ENCODE measurements at regions not wholly inside any gene's neighbourhood (a gene's known extent, or its start where the extent isn't known, plus 50 kb on each side); places are given as distances from the start of the nearest gene placed in this dataset.

- ChIA-PET POLR2A (no interaction called here), CTCF (no interaction called here)
- Mint-ChIP-seq H3K27ac (ENCODE audit: low read depth, unreplicated experiment) (no peak overlapping the region), H3K9me3 (ENCODE audit: unreplicated experiment) (no peaks in the 10 kb centered on the region), H3K4me1 (ENCODE audit: insufficient read depth, unreplicated experiment) (no peaks in the 10 kb centered on the region), H3K27me3 (ENCODE audit: insufficient read depth, unreplicated experiment) (peaks cover 11% of the 10 kb centered on the region), H3K4me3 (ENCODE audit: unreplicated experiment) (no peak overlapping the region), H3K36me3 (ENCODE audit: insufficient read depth, unreplicated experiment) (no peaks in the 10 kb centered on the region)
- no TSS peak for BruUV-seq (replicated peaks)
- intact Hi-C loops (cut with micrococcal nuclease), result no loop called here
- TF ChIP-seq, protein P1, sequence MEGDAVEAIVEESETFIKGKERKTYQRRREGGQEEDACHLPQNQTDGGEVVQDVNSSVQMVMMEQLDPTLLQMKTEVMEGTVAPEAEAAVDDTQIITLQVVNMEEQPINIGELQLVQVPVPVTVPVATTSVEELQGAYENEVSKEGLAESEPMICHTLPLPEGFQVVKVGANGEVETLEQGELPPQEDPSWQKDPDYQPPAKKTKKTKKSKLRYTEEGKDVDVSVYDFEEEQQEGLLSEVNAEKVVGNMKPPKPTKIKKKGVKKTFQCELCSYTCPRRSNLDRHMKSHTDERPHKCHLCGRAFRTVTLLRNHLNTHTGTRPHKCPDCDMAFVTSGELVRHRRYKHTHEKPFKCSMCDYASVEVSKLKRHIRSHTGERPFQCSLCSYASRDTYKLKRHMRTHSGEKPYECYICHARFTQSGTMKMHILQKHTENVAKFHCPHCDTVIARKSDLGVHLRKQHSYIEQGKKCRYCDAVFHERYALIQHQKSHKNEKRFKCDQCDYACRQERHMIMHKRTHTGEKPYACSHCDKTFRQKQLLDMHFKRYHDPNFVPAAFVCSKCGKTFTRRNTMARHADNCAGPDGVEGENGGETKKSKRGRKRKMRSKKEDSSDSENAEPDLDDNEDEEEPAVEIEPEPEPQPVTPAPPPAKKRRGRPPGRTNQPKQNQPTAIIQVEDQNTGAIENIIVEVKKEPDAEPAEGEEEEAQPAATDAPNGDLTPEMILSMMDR (IDR thresholded peaks at IDR 0.05; ENCODE audit: unreplicated experiment), result no peak
- no peak for DNase-seq (ENCODE audit: unreplicated experiment)
These were observed 152.1 kb upstream of the RHOBTB1 start for GRCh38 chr10:61096056-61096455.

DNA sequence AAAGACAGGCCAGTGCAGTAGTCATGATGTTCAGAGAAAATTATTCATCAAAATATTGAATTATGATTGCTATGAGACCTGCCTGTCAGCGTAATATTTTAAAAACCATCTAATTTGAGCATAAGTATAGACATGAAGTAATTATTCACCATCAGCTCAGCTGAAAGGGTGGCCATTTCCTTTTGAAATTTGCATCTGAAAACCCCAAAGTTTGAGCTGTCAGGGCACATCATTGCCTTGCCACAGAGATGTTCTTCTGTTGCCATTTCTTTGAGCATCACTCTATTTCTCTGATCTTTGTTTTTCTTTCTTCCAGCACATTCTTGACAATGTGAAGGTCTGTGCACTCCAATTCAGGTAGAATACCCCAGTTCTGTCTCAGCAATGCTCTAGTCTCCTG lies 147.5 kb upstream of the RHOBTB1 start:
- BruUV-seq (replicated peaks), result no TSS peak
- H3K36me3 Mint-ChIP-seq (ENCODE audit: insufficient read depth, unreplicated experiment), result no peaks in the 10 kb centered on the region
- no peaks in the 10 kb centered on the region for H3K9me3 Mint-ChIP-seq (ENCODE audit: unreplicated experiment)
- ChIA-PET POLR2A (no interaction called here), CTCF (no interaction called here)
- no peaks in the 10 kb centered on the region for H3K4me1 Mint-ChIP-seq (ENCODE audit: insufficient read depth, unreplicated experiment)
- no peak overlapping the region for H3K4me3 Mint-ChIP-seq (ENCODE audit: unreplicated experiment)
- no peak overlapping the region for H3K27ac Mint-ChIP-seq (ENCODE audit: low read depth, unreplicated experiment)
- DNase-seq (ENCODE audit: unreplicated experiment), result no peak
- intact Hi-C loops (cut with micrococcal nuclease), result no loop called here
- H3K27me3 Mint-ChIP-seq (ENCODE audit: insufficient read depth, unreplicated experiment), result peaks cover 4% of the 10 kb centered on the region
- TF ChIP-seq, protein P1 (IDR thresholded peaks at IDR 0.05; ENCODE audit: unreplicated experiment), result no peak

GRCh38 chr10:61089251-61089650 lies 145.3 kb upstream of the RHOBTB1 start:
- no TSS peak for BruUV-seq (replicated peaks)
- H3K9me3 Mint-ChIP-seq (ENCODE audit: unreplicated experiment), result no peaks in the 10 kb centered on the region

DNA sequence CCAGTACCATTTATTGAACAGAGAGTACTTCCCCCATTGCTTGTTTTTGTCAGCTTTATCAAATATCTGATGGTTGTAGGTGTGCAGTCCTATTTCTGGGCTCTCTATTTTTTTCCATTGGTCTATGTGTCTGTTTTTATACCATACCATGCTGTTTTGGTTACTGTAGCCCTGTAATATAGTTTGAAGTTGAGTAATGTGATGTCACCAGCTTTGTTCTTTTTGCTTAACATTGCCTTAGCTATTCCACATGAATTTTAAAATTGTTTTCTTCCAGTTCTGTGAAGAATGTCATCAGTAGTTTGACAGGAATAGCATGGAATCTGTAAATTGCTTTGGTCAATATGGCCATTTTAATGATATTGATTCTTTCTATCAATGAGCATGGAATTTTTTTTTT lies 140.5 kb upstream of the RHOBTB1 start:
- no peak for DNase-seq (ENCODE audit: unreplicated experiment)
- Mint-ChIP-seq H3K27ac (ENCODE audit: low read depth, unreplicated experiment) (no peak overlapping the region), H3K4me1 (ENCODE audit: insufficient read depth, unreplicated experiment) (no peaks in the 10 kb centered on the region), H3K36me3 (ENCODE audit: insufficient read depth, unreplicated experiment) (no peaks in the 10 kb centered on the region), H3K4me3 (ENCODE audit: unreplicated experiment) (no peak overlapping the region), H3K9me3 (ENCODE audit: unreplicated experiment) (no peaks in the 10 kb centered on the region), H3K27me3 (ENCODE audit: insufficient read depth, unreplicated experiment) (no peaks in the 10 kb centered on the region)
- TF ChIP-seq, protein P1 (IDR thresholded peaks at IDR 0.05; ENCODE audit: unreplicated experiment), result no peak
- POLR2A ChIA-PET, result interaction anchor here (0.7 kb wide), 1 partner anchor 569 kb away, joined by 3 read pairs; no protein-coding TSS in a partner anchor
- no TSS peak for BruUV-seq (replicated peaks)
- CTCF ChIA-PET, result interaction anchor here (0.6 to 0.7 kb wide), 2 partner anchors 15 to 1141 kb away, joined by 3 to 8 read pairs; no protein-coding TSS in a partner anchor
- intact Hi-C loops (cut with micrococcal nuclease), result no loop called here

More at GRCh38 chr10:61089251-61089650, 145.3 kb upstream of the RHOBTB1 start:
- Mint-ChIP-seq H3K36me3 (ENCODE audit: insufficient read depth, unreplicated experiment) (no peaks in the 10 kb centered on the region), H3K4me1 (ENCODE audit: insufficient read depth, unreplicated experiment) (no peaks in the 10 kb centered on the region), H3K27ac (ENCODE audit: low read depth, unreplicated experiment) (no peak overlapping the region), H3K27me3 (ENCODE audit: insufficient read depth, unreplicated experiment) (no peaks in the 10 kb centered on the region), H3K4me3 (ENCODE audit: unreplicated experiment) (no peak overlapping the region)
- no peak for DNase-seq (ENCODE audit: unreplicated experiment)
- ChIA-PET CTCF (interaction anchor here (0.6 kb wide), 1 partner anchor 594 kb away, joined by 3 read pairs; no protein-coding TSS in a partner anchor), POLR2A (no interaction called here)
- intact Hi-C loops (cut with micrococcal nuclease), result no loop called here
- TF ChIP-seq, protein P1 (IDR thresholded peaks at IDR 0.05; ENCODE audit: unreplicated experiment), result no peak
